ENCODE measurements at regions not wholly inside any gene's neighbourhood (a gene's known extent, or its start where the extent isn't known, plus 50 kb on each side); places are given as distances from the start of the nearest gene placed in this dataset.

DNA sequence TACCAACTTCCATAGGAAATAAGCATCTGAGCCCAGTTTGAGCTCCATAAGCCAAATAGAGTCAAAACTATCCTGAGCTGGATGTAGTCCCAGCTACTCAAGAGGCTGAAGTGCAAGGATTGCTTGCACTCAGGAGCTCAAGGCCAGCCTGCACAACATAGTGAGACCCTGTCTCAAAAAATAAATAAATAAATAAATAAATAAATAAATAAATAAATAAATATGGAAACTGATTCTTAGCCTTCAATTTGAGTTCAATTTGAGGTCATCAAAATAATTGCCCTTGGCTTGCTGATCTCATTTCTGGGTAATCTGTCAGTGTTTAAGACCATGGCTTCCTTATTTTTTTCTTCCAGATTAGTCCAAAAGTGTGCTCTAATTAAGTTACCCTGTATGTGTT is 184.9 kb upstream of the CDH20 start:
- Histone ChIP-seq H3K4me3 (ENCODE audit: low read depth, low read length, poor library complexity, severe bottlenecking) (no peak overlapping the region), H3K36me3 (ENCODE audit: insufficient read depth, low read length, poor library complexity, severe bottlenecking) (no peaks in the 10 kb centered on the region), H3K9me3 (ENCODE audit: low read depth, low read length, poor library complexity, severe bottlenecking) (no peaks in the 10 kb centered on the region), H3K27ac (ENCODE audit: low read depth, low read length, poor library complexity, severe bottlenecking) (no peak overlapping the region), H3K4me1 (ENCODE audit: insufficient read depth, low read length, poor library complexity, severe bottlenecking) (no peaks in the 10 kb centered on the region), H3K27me3 (replicated peaks; ENCODE audit: insufficient read depth, low read depth, low read length, poor library complexity) (no peaks in the 10 kb centered on the region)
- TF ChIP-seq, protein P1, sequence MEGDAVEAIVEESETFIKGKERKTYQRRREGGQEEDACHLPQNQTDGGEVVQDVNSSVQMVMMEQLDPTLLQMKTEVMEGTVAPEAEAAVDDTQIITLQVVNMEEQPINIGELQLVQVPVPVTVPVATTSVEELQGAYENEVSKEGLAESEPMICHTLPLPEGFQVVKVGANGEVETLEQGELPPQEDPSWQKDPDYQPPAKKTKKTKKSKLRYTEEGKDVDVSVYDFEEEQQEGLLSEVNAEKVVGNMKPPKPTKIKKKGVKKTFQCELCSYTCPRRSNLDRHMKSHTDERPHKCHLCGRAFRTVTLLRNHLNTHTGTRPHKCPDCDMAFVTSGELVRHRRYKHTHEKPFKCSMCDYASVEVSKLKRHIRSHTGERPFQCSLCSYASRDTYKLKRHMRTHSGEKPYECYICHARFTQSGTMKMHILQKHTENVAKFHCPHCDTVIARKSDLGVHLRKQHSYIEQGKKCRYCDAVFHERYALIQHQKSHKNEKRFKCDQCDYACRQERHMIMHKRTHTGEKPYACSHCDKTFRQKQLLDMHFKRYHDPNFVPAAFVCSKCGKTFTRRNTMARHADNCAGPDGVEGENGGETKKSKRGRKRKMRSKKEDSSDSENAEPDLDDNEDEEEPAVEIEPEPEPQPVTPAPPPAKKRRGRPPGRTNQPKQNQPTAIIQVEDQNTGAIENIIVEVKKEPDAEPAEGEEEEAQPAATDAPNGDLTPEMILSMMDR (conservative IDR thresholded peaks at IDR 0.05; ENCODE audit: low read depth, low read length): no peak
- no peak for TF ChIP-seq EZH2 (IDR thresholded peaks at IDR 0.05; ENCODE audit: borderline replicate concordance, low read depth, low read length, poor library complexity, severe bottlenecking)
- DNase-seq (ENCODE audit: low spot score): no peak
- ChIA-PET CTCF (no interaction called here), POLR2A (ENCODE audit: low non-redundant PET) (no interaction called here)
- intact Hi-C loops (cut with micrococcal nuclease; ENCODE audit: unreplicated experiment): no loop called here
- BruUV-seq (replicated peaks): no TSS peak

DNA sequence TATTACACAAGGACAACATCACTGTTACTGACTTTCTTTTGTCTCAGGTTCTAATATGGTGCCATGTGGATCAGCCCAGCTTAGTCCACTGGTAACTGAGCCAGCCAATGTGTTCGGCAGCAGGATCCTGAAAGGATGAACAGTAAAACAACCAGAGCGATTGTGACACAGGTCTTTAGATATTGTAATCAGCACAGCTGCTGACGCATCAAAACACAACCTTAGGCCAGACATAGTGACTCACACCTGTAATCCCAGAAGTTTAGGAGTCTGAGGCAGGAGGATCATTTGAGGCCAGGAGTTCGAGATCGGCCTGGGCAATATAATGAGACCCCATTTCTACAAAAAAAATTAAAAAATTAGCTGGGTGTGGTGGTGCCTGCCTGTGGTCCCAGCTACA is 183.4 kb upstream of the CDH20 start:
- TF ChIP-seq EZH2 (IDR thresholded peaks at IDR 0.05; ENCODE audit: borderline replicate concordance, low read depth, low read length, poor library complexity, severe bottlenecking): no peak
- TF ChIP-seq, protein P1 (conservative IDR thresholded peaks at IDR 0.05; ENCODE audit: low read depth, low read length): no peak
- POLR2A ChIA-PET (ENCODE audit: low non-redundant PET): no interaction called here
- H3K27ac ChIP-seq (ENCODE audit: low read depth, low read length, poor library complexity, severe bottlenecking): no peak overlapping the region
- intact Hi-C loops (cut with micrococcal nuclease; ENCODE audit: unreplicated experiment): no loop called here
- no peak for DNase-seq (ENCODE audit: low spot score)
- no peaks in the 10 kb centered on the region for H3K4me1 ChIP-seq (ENCODE audit: insufficient read depth, low read length, poor library complexity, severe bottlenecking)
- no peaks in the 10 kb centered on the region for H3K36me3 ChIP-seq (ENCODE audit: insufficient read depth, low read length, poor library complexity, severe bottlenecking)
- H3K27me3 ChIP-seq (replicated peaks; ENCODE audit: insufficient read depth, low read depth, low read length, poor library complexity): no peaks in the 10 kb centered on the region
- no TSS peak for BruUV-seq (replicated peaks)
- no peak overlapping the region for H3K4me3 ChIP-seq (ENCODE audit: low read depth, low read length, poor library complexity, severe bottlenecking)
- H3K9me3 ChIP-seq (ENCODE audit: low read depth, low read length, poor library complexity, severe bottlenecking): no peaks in the 10 kb centered on the region
- CTCF ChIA-PET: no interaction called here

DNA sequence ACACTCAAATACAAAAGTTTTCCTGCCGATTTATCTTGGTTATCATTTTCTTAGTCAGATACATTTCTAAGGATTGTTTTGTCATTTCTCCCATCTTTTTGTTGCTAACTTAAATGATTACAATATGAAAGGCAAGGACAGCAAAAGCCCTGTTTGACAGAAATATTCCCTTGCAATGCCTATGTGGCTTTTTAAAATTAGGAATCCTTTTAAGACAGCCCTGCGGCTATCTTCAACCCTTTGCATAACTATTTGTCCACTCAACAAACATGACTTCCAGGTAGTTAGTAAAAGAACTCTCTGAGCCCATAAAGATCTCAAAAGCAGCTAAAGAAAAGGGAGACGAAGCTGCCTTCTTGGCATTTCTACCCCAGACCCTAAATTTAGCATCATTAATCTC is 179.7 kb upstream of the CDH20 start:
- ChIA-PET CTCF (no interaction called here), POLR2A (ENCODE audit: low non-redundant PET) (no interaction called here)
- TF ChIP-seq, protein P1 (conservative IDR thresholded peaks at IDR 0.05; ENCODE audit: low read depth, low read length): no peak
- TF ChIP-seq EZH2 (IDR thresholded peaks at IDR 0.05; ENCODE audit: borderline replicate concordance, low read depth, low read length, poor library complexity, severe bottlenecking): no peak
- Histone ChIP-seq H3K27me3 (replicated peaks; ENCODE audit: insufficient read depth, low read depth, low read length, poor library complexity) (peaks cover 8% of the 10 kb centered on the region), H3K9me3 (ENCODE audit: low read depth, low read length, poor library complexity, severe bottlenecking) (no peaks in the 10 kb centered on the region), H3K4me3 (ENCODE audit: low read depth, low read length, poor library complexity, severe bottlenecking) (no peak overlapping the region), H3K27ac (ENCODE audit: low read depth, low read length, poor library complexity, severe bottlenecking) (no peak overlapping the region), H3K4me1 (ENCODE audit: insufficient read depth, low read length, poor library complexity, severe bottlenecking) (no peaks in the 10 kb centered on the region), H3K36me3 (ENCODE audit: insufficient read depth, low read length, poor library complexity, severe bottlenecking) (no peaks in the 10 kb centered on the region)
- no peak for DNase-seq (ENCODE audit: low spot score)
- no TSS peak for BruUV-seq (replicated peaks)
- intact Hi-C loops (cut with micrococcal nuclease; ENCODE audit: unreplicated experiment): no loop called here

Measured in A673 (cell line).